ENCODE measurements at regions not wholly inside any gene's neighbourhood (a gene's known extent, or its start where the extent isn't known, plus 50 kb on each side); places are given as distances from the start of the nearest gene placed in this dataset.

DNA sequence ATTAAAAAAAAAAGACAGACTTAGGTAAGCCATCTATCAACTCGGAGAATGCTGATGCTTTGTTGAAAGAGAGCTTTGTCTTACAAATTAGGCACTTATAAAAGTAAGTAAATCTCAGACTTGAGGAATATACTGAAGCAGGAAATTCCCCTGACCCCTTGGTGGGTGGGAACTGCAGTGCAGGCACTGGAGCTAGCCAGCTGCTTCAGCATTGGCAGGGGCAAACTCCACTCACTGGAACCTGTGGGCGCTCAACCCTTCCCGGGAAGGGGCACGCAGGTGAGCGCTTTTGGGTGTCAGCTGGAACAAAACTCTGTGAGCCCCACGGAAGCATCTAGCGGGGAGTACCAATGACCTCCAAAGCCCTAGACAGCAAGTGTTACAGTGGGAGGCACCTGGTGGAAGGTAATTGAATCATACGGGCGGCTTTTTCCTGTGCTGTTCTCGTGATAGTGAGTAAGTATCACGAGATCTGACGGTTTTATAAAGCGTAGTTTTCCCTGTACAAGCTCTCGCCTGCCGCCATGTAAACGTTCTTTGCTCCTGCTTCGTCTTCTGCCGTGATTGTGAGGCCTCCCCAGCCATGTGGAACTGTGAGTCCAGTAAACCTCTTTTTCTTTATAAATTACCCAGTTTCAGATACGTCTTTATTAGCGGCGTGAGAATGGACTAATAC is 628.0 kb upstream of the CDH18 start:
- Histone ChIP-seq H3K4me2 (ENCODE audit: extremely low read depth, insufficient read depth, low read length) (no peak overlapping the region), H3K4me1 (ENCODE audit: control insufficient read depth, extremely low read depth, insufficient read depth, low read length) (no peaks in the 10 kb centered on the region), H3K9me3 (ENCODE audit: control insufficient read depth, insufficient read depth, low read depth, low read length) (no peaks in the 10 kb centered on the region), H3K27ac (ENCODE audit: insufficient read depth, low read length) (no peak overlapping the region), H3K27me3 (ENCODE audit: control insufficient read depth, insufficient read depth, low read length) (no peaks in the 10 kb centered on the region), H4K20me1 (ENCODE audit: control insufficient read depth, extremely low read depth, insufficient read depth, low read length) (no peaks in the 10 kb centered on the region), H3K36me3 (ENCODE audit: control insufficient read depth, insufficient read depth, low read length) (no peaks in the 10 kb centered on the region), H3K4me3 (replicated peaks in 1 of 4; ENCODE audit: control extremely low read depth in 1 of 4, insufficient read depth in 1 of 4, low read depth in 3 of 4, low read length in 4 of 4) (no peak overlapping the region), H3K79me2 (ENCODE audit: control insufficient read depth, insufficient read depth, low read length) (no peaks in the 10 kb centered on the region), H3K9ac (ENCODE audit: insufficient read depth, low read length) (no peak overlapping the region), H2AFZ (ENCODE audit: low read length) (no peak overlapping the region)
- DNase-seq (ENCODE audit: low read depth in 2 of 2), result no peak
- TF ChIP-seq, protein P1, sequence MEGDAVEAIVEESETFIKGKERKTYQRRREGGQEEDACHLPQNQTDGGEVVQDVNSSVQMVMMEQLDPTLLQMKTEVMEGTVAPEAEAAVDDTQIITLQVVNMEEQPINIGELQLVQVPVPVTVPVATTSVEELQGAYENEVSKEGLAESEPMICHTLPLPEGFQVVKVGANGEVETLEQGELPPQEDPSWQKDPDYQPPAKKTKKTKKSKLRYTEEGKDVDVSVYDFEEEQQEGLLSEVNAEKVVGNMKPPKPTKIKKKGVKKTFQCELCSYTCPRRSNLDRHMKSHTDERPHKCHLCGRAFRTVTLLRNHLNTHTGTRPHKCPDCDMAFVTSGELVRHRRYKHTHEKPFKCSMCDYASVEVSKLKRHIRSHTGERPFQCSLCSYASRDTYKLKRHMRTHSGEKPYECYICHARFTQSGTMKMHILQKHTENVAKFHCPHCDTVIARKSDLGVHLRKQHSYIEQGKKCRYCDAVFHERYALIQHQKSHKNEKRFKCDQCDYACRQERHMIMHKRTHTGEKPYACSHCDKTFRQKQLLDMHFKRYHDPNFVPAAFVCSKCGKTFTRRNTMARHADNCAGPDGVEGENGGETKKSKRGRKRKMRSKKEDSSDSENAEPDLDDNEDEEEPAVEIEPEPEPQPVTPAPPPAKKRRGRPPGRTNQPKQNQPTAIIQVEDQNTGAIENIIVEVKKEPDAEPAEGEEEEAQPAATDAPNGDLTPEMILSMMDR (conservative IDR thresholded peaks at IDR 0.05 in 1 of 2, IDR thresholded peaks at IDR 0.05 in 1 of 2; ENCODE audit: low read depth in 1 of 2, low read length in 2 of 2), result no peak
- no peak for TF ChIP-seq EZH2 (IDR thresholded peaks at IDR 0.05; ENCODE audit: low read length, missing control alignments)

DNA sequence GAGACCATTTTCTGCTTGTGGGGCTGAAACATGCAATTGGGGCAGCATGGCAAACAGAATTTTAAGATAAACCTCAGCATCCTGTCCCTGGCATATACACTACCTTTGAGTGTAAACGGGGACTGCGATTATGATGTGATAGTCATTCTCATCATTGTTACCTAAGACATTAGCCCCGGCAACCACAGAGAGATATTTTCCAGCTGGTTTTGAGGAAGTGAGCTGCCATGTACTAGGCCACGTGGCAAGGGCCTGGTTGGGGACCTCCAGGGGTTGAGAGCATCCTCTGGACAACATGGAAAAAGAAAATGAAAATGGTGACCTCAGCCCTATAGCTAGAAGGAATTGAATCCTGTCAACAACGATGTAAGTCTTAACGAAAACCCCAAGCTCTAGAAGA is 623.6 kb upstream of the CDH18 start:
- Histone ChIP-seq H3K27me3 (ENCODE audit: control insufficient read depth, insufficient read depth, low read length) (no peaks in the 10 kb centered on the region), H4K20me1 (ENCODE audit: control insufficient read depth, extremely low read depth, insufficient read depth, low read length) (no peaks in the 10 kb centered on the region), H3K79me2 (ENCODE audit: control insufficient read depth, insufficient read depth, low read length) (no peaks in the 10 kb centered on the region), H3K9ac (ENCODE audit: insufficient read depth, low read length) (no peak overlapping the region), H3K36me3 (ENCODE audit: control insufficient read depth, insufficient read depth, low read length) (no peaks in the 10 kb centered on the region), H3K4me3 (replicated peaks in 1 of 4; ENCODE audit: control extremely low read depth in 1 of 4, insufficient read depth in 1 of 4, low read depth in 3 of 4, low read length in 4 of 4) (no peak overlapping the region), H3K27ac (ENCODE audit: insufficient read depth, low read length) (no peak overlapping the region), H3K4me1 (ENCODE audit: control insufficient read depth, extremely low read depth, insufficient read depth, low read length) (no peaks in the 10 kb centered on the region), H3K4me2 (ENCODE audit: extremely low read depth, insufficient read depth, low read length) (no peak overlapping the region), H2AFZ (ENCODE audit: low read length) (no peak overlapping the region), H3K9me3 (ENCODE audit: control insufficient read depth, insufficient read depth, low read depth, low read length) (no peaks in the 10 kb centered on the region)
- TF ChIP-seq EZH2 (IDR thresholded peaks at IDR 0.05; ENCODE audit: low read length, missing control alignments), result no peak
- TF ChIP-seq, protein P1 (conservative IDR thresholded peaks at IDR 0.05 in 1 of 2, IDR thresholded peaks at IDR 0.05 in 1 of 2; ENCODE audit: low read depth in 1 of 2, low read length in 2 of 2), result no peak
- no peak for DNase-seq (ENCODE audit: low read depth in 2 of 2)

DNA sequence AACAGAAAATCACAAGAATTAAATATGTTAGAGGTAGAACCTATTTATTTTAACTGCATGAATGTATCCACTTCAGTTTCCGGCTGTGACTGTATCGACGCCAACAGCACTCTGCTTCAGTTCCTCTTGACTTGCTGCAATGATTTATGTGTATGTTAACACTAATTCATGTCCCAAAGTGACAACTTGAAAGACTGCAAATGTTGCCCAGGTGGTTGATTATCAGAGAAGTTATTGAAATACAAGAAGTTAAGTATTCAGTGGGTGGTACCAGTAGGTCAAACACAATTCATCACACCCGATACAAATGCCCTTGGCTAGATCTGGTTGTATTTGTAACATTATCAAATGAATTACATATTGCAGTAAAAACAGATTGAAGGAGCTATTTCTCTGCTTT is 622.7 kb upstream of the CDH18 start:
- H3K27ac ChIP-seq (ENCODE audit: insufficient read depth, low read length), result no peak overlapping the region
- no peak overlapping the region for H3K4me3 ChIP-seq (replicated peaks in 1 of 4; ENCODE audit: control extremely low read depth in 1 of 4, insufficient read depth in 1 of 4, low read depth in 3 of 4, low read length in 4 of 4)
- H3K36me3 ChIP-seq (ENCODE audit: control insufficient read depth, insufficient read depth, low read length), result no peaks in the 10 kb centered on the region
- no peak for DNase-seq (ENCODE audit: low read depth in 2 of 2)
- TF ChIP-seq, protein P1 (conservative IDR thresholded peaks at IDR 0.05 in 1 of 2, IDR thresholded peaks at IDR 0.05 in 1 of 2; ENCODE audit: low read depth in 1 of 2, low read length in 2 of 2), result no peak
- no peak for TF ChIP-seq EZH2 (IDR thresholded peaks at IDR 0.05; ENCODE audit: low read length, missing control alignments)
- H3K9me3 ChIP-seq (ENCODE audit: control insufficient read depth, insufficient read depth, low read depth, low read length), result no peaks in the 10 kb centered on the region
- H2AFZ ChIP-seq (ENCODE audit: low read length), result no peak overlapping the region
- H3K79me2 ChIP-seq (ENCODE audit: control insufficient read depth, insufficient read depth, low read length), result no peaks in the 10 kb centered on the region
- H4K20me1 ChIP-seq (ENCODE audit: control insufficient read depth, extremely low read depth, insufficient read depth, low read length), result no peaks in the 10 kb centered on the region
- H3K4me2 ChIP-seq (ENCODE audit: extremely low read depth, insufficient read depth, low read length), result no peak overlapping the region
- H3K27me3 ChIP-seq (ENCODE audit: control insufficient read depth, insufficient read depth, low read length), result no peaks in the 10 kb centered on the region
- no peak overlapping the region for H3K9ac ChIP-seq (ENCODE audit: insufficient read depth, low read length)
- no peaks in the 10 kb centered on the region for H3K4me1 ChIP-seq (ENCODE audit: control insufficient read depth, extremely low read depth, insufficient read depth, low read length)

Data from fibroblast of lung (primary cell).